ENCODE measurements at regions not wholly inside any gene's neighbourhood (a gene's known extent, or its start where the extent isn't known, plus 50 kb on each side); places are given as distances from the start of the nearest gene placed in this dataset.
"Not testable (repeated sequence)": the region's sequence is repeated elsewhere in the genome, so short reads cannot be mapped to it uniquely, and the experiment has no call there.

GRCh38 chr16:31581065-31581464, 53.4 kb downstream of the AHSP start:
- not testable (repeated sequence) for DNase-seq

GRCh38 chr16:31601737-31602384, 74.2 kb downstream of the AHSP start:
- DNase-seq: not testable (repeated sequence)

GRCh38 chr16:31618130-31618529, 90.4 kb downstream of the AHSP start:
- DNase-seq: no peak

GRCh38 chr16:31636433-31636832, 108.7 kb downstream of the AHSP start:
- DNase-seq: no peak

GRCh38 chr16:31641279-31641678, 113.6 kb downstream of the AHSP start:
- no peak for DNase-seq

GRCh38 chr16:31655674-31656073, 128.0 kb downstream of the AHSP start:
- DNase-seq: not testable (repeated sequence)

- no peak for DNase-seq
Measured at GRCh38 chr16:31664683-31665482, 137.2 kb downstream of the AHSP start.

GRCh38 chr16:31674686-31675085, 147.0 kb downstream of the AHSP start:
- DNase-seq: no peak

- no peak for DNase-seq
Measured at GRCh38 chr16:31676731-31677130, 149.0 kb downstream of the AHSP start.

- DNase-seq: no peak
Measured at GRCh38 chr16:31678649-31679325, 151.1 kb downstream of the AHSP start.

GRCh38 chr16:31689331-31689730, 161.6 kb downstream of the AHSP start:
- not testable (repeated sequence) for DNase-seq

- DNase-seq: not testable (repeated sequence)
Measured at GRCh38 chr16:31692338-31692737, 164.6 kb downstream of the AHSP start.

- no peak for DNase-seq
Measured at GRCh38 chr16:31693733-31694132, 166.0 kb downstream of the AHSP start.

GRCh38 chr16:31694461-31694860, 166.8 kb downstream of the AHSP start:
- no peak for DNase-seq

GRCh38 chr16:31695667-31696066, 168.0 kb downstream of the AHSP start:
- DNase-seq: peak in 1 of 51 donors; percentile 0

GRCh38 chr16:31696968-31697743, 169.5 kb downstream of the AHSP start:
- DNase-seq: peak in 1 of 51 donors; percentile 3

GRCh38 chr16:31697744-31698125, 170.0 kb downstream of the AHSP start:
- DNase-seq: no peak

- no peak for DNase-seq
Measured at GRCh38 chr16:31698901-31699300, 171.2 kb downstream of the AHSP start.

GRCh38 chr16:31699601-31700000, 171.9 kb downstream of the AHSP start:
- no peak for DNase-seq

GRCh38 chr16:31700200-31700529, 172.5 kb downstream of the AHSP start:
- DNase-seq: peak in 8 of 51 donors; percentile 40 to 84 (median 75)

GRCh38 chr16:31700530-31701388, 172.8 kb upstream of the ZNF267 start:
- DNase-seq: peak in 41 of 51 donors; percentile 11 to 87 (median 62)

All from hypothalamus (tissue), 51 donors.